ENCODE measurements at regions not wholly inside any gene's neighbourhood (a gene's known extent, or its start where the extent isn't known, plus 50 kb on each side); places are given as distances from the start of the nearest gene placed in this dataset.
"Not testable (repeated sequence)": the region's sequence is repeated elsewhere in the genome, so short reads cannot be mapped to it uniquely, and the experiment has no call there.

GRCh38 chr9:33695856-33696255 lies 99.5 kb upstream of the PRSS3 start:
- Histone ChIP-seq H3K36me3 (ENCODE audit: control insufficient read depth in 2 of 3, insufficient read depth in 3 of 3, low read length in 3 of 3) (no peaks in the 10 kb centered on the region), H3K4me3 (ENCODE audit: low read length in 3 of 3) (no peak overlapping the region), H3K4me1 (ENCODE audit: control insufficient read depth in 2 of 3, insufficient read depth in 2 of 3, low read depth in 1 of 3, low read length in 3 of 3) (no peaks in the 10 kb centered on the region), H3K9me3 (ENCODE audit: control insufficient read depth in 2 of 3, insufficient read depth in 1 of 3, low read length in 3 of 3) (no peaks in the 10 kb centered on the region), H3K27ac (ENCODE audit: low read depth in 2 of 2, low read length in 2 of 2) (no peak overlapping the region), H3K9ac (ENCODE audit: low read length in 3 of 3) (no peak overlapping the region), H3K27me3 (ENCODE audit: control insufficient read depth, insufficient read depth, low read length) (no peaks in the 10 kb centered on the region)
- intact Hi-C loops (cut with DNase I): no loop called here
- no peak for FAIRE-seq
- TF ChIP-seq CTCF (IDR thresholded peaks at IDR 0.05; ENCODE audit: borderline replicate concordance, extremely low read depth, insufficient read depth): no peak
- DNase-seq: no peak

GRCh38 chr9:33697171-33697570 lies 98.2 kb upstream of the PRSS3 start:
- no peak for TF ChIP-seq CTCF (IDR thresholded peaks at IDR 0.05; ENCODE audit: borderline replicate concordance, extremely low read depth, insufficient read depth)
- Histone ChIP-seq H3K27me3 (ENCODE audit: control insufficient read depth, insufficient read depth, low read length) (no peaks in the 10 kb centered on the region), H3K4me3 (ENCODE audit: low read length in 3 of 3) (no peak overlapping the region), H3K9me3 (ENCODE audit: control insufficient read depth in 2 of 3, insufficient read depth in 1 of 3, low read length in 3 of 3) (no peaks in the 10 kb centered on the region), H3K9ac (ENCODE audit: low read length in 3 of 3) (no peak overlapping the region), H3K4me1 (ENCODE audit: control insufficient read depth in 2 of 3, insufficient read depth in 2 of 3, low read depth in 1 of 3, low read length in 3 of 3) (no peaks in the 10 kb centered on the region), H3K36me3 (ENCODE audit: control insufficient read depth in 2 of 3, insufficient read depth in 3 of 3, low read length in 3 of 3) (no peaks in the 10 kb centered on the region), H3K27ac (ENCODE audit: low read depth in 2 of 2, low read length in 2 of 2) (no peak overlapping the region)
- FAIRE-seq (no peak), DNase-seq (no peak)
- intact Hi-C loops (cut with DNase I): no loop called here

- Histone ChIP-seq H3K27ac (ENCODE audit: low read depth in 2 of 2, low read length in 2 of 2) (no peak overlapping the region), H3K4me1 (ENCODE audit: control insufficient read depth in 2 of 3, insufficient read depth in 2 of 3, low read depth in 1 of 3, low read length in 3 of 3) (no peaks in the 10 kb centered on the region), H3K4me3 (ENCODE audit: low read length in 3 of 3) (no peak overlapping the region), H3K9me3 (ENCODE audit: control insufficient read depth in 2 of 3, insufficient read depth in 1 of 3, low read length in 3 of 3) (no peaks in the 10 kb centered on the region), H3K36me3 (ENCODE audit: control insufficient read depth in 2 of 3, insufficient read depth in 3 of 3, low read length in 3 of 3) (no peaks in the 10 kb centered on the region), H3K9ac (ENCODE audit: low read length in 3 of 3) (no peak overlapping the region), H3K27me3 (ENCODE audit: control insufficient read depth, insufficient read depth, low read length) (no peaks in the 10 kb centered on the region)
- DNase-seq (no peak), FAIRE-seq (no peak)
- no peak for TF ChIP-seq CTCF (IDR thresholded peaks at IDR 0.05; ENCODE audit: borderline replicate concordance, extremely low read depth, insufficient read depth)
- intact Hi-C loops (cut with DNase I): no loop called here
These were observed 97.1 kb upstream of the PRSS3 start for GRCh38 chr9:33698267-33698666.

- H3K9ac ChIP-seq (ENCODE audit: low read length in 3 of 3); DNase-seq; H3K36me3 ChIP-seq (ENCODE audit: control insufficient read depth in 2 of 3, insufficient read depth in 3 of 3, low read length in 3 of 3); H3K9me3 ChIP-seq (ENCODE audit: control insufficient read depth in 2 of 3, insufficient read depth in 1 of 3, low read length in 3 of 3); H3K4me3 ChIP-seq (ENCODE audit: low read length in 3 of 3); FAIRE-seq; H3K27me3 ChIP-seq (ENCODE audit: control insufficient read depth, insufficient read depth, low read length); H3K4me1 ChIP-seq (ENCODE audit: control insufficient read depth in 2 of 3, insufficient read depth in 2 of 3, low read depth in 1 of 3, low read length in 3 of 3); H3K27ac ChIP-seq (ENCODE audit: low read depth in 2 of 2, low read length in 2 of 2); intact Hi-C loops (cut with DNase I): not testable (repeated sequence)
These were observed 94.4 kb upstream of the PRSS3 start for GRCh38 chr9:33700940-33701339.
